Stimulated activated naive CD8-positive, alpha-beta T cell treated with anti-CD3 and anti-CD28 coated beads, Interleukin-15, Interleukin-2, amounts not matched to agents 100 ng/mL and 50 ng/mL, for 24 hours (primary cell): ENCODE measurements at regions not wholly inside any gene's neighbourhood (a gene's known extent, or its start where the extent isn't known, plus 50 kb on each side); places are given as distances from the start of the nearest gene placed in this dataset.
"Not testable (repeated sequence)": the region's sequence is repeated elsewhere in the genome, so short reads cannot be mapped to it uniquely, and the experiment has no call there.

Experiments
- H3K27ac Mint-ChIP-seq: one replicate; pipeline ENCODE4 v1.8.0; 2021; ENCODE audit warnings: mild to moderate bottlenecking, mixed read lengths
- H3K27me3 Mint-ChIP-seq: one replicate; pipeline ENCODE4 v1.8.0; 2021; ENCODE audit warnings: mixed read lengths
- H3K36me3 Mint-ChIP-seq: one replicate; pipeline ENCODE4 v1.8.0; 2021; ENCODE audit warnings: low read depth, mixed read lengths
- H3K4me1 Mint-ChIP-seq: one replicate; pipeline ENCODE4 v1.8.0; 2021; ENCODE audit warnings: low read depth, mixed read lengths
- H3K4me3 Mint-ChIP-seq: one replicate; pipeline ENCODE4 v1.8.0; 2021; ENCODE audit warnings: mild to moderate bottlenecking, mixed read lengths
- H3K9me3 Mint-ChIP-seq: one replicate; pipeline ENCODE4 v1.8.0; 2021; ENCODE audit warnings: mixed read lengths

GRCh38 chr16:14384745-14385144, 245.3 kb downstream of the PARN start:
- Mint-ChIP-seq H3K9me3 (no peaks in the 10 kb centered on the region), H3K4me1 (no peaks in the 10 kb centered on the region), H3K4me3 (no peak overlapping the region), H3K27ac (no peak overlapping the region), H3K36me3 (no peaks in the 10 kb centered on the region), H3K27me3 (no peaks in the 10 kb centered on the region)

GRCh38 chr16:14383844-14384243, 246.2 kb downstream of the PARN start:
- not testable (repeated sequence) for H3K27me3 Mint-ChIP-seq, H3K4me1 Mint-ChIP-seq, H3K36me3 Mint-ChIP-seq, H3K4me3 Mint-ChIP-seq, H3K9me3 Mint-ChIP-seq, H3K27ac Mint-ChIP-seq

GRCh38 chr16:14378689-14379467, 251.2 kb downstream of the PARN start:
- no peak overlapping the region for H3K27ac Mint-ChIP-seq
- H3K4me1 Mint-ChIP-seq, result no peaks in the 10 kb centered on the region
- H3K36me3 Mint-ChIP-seq, result no peaks in the 10 kb centered on the region
- H3K9me3 Mint-ChIP-seq, result no peaks in the 10 kb centered on the region
- no peaks in the 10 kb centered on the region for H3K27me3 Mint-ChIP-seq
- H3K4me3 Mint-ChIP-seq, result no peak overlapping the region

- Mint-ChIP-seq H3K36me3 (no peaks in the 10 kb centered on the region), H3K9me3 (no peaks in the 10 kb centered on the region), H3K4me1 (no peaks in the 10 kb centered on the region), H3K27ac (no peak overlapping the region), H3K27me3 (no peaks in the 10 kb centered on the region), H3K4me3 (no peak overlapping the region)
Observed at GRCh38 chr16:14378131-14378551, 251.9 kb downstream of the PARN start.

- Mint-ChIP-seq H3K9me3 (no peaks in the 10 kb centered on the region), H3K27me3 (no peaks in the 10 kb centered on the region), H3K4me3 (no peak overlapping the region), H3K27ac (no peak overlapping the region), H3K4me1 (no peaks in the 10 kb centered on the region), H3K36me3 (no peaks in the 10 kb centered on the region)
Observed at GRCh38 chr16:14377326-14377725, 252.7 kb downstream of the PARN start.

- no peaks in the 10 kb centered on the region for H3K27me3 Mint-ChIP-seq
- no peaks in the 10 kb centered on the region for H3K4me1 Mint-ChIP-seq
- no peaks in the 10 kb centered on the region for H3K36me3 Mint-ChIP-seq
- no peak overlapping the region for H3K27ac Mint-ChIP-seq
- H3K4me3 Mint-ChIP-seq, result no peak overlapping the region
- H3K9me3 Mint-ChIP-seq, result no peaks in the 10 kb centered on the region
Observed at GRCh38 chr16:14375132-14375491, 254.9 kb downstream of the PARN start.

- no peak overlapping the region for H3K4me3 Mint-ChIP-seq
- H3K27ac Mint-ChIP-seq, result no peak overlapping the region
- H3K9me3 Mint-ChIP-seq, result no peaks in the 10 kb centered on the region
- no peaks in the 10 kb centered on the region for H3K4me1 Mint-ChIP-seq
- no peaks in the 10 kb centered on the region for H3K36me3 Mint-ChIP-seq
- no peaks in the 10 kb centered on the region for H3K27me3 Mint-ChIP-seq
Observed at GRCh38 chr16:14374451-14375131, 255.5 kb downstream of the PARN start.

GRCh38 chr16:14373896-14374295, 256.2 kb downstream of the PARN start:
- no peaks in the 10 kb centered on the region for H3K4me1 Mint-ChIP-seq
- H3K27me3 Mint-ChIP-seq, result no peaks in the 10 kb centered on the region
- no peaks in the 10 kb centered on the region for H3K9me3 Mint-ChIP-seq
- no peak overlapping the region for H3K27ac Mint-ChIP-seq
- no peak overlapping the region for H3K4me3 Mint-ChIP-seq
- H3K36me3 Mint-ChIP-seq, result no peaks in the 10 kb centered on the region

- Mint-ChIP-seq H3K27me3 (no peaks in the 10 kb centered on the region), H3K9me3 (no peaks in the 10 kb centered on the region), H3K27ac (no peak overlapping the region), H3K36me3 (no peaks in the 10 kb centered on the region), H3K4me3 (no peak overlapping the region), H3K4me1 (no peaks in the 10 kb centered on the region)
Observed at GRCh38 chr16:14373406-14373805, 256.7 kb downstream of the PARN start.

- H3K9me3 Mint-ChIP-seq, result no peaks in the 10 kb centered on the region
- H3K4me3 Mint-ChIP-seq, result no peak overlapping the region
- no peak overlapping the region for H3K27ac Mint-ChIP-seq
- no peaks in the 10 kb centered on the region for H3K4me1 Mint-ChIP-seq
- H3K27me3 Mint-ChIP-seq, result no peaks in the 10 kb centered on the region
- H3K36me3 Mint-ChIP-seq, result no peaks in the 10 kb centered on the region
Observed at GRCh38 chr16:14372471-14372870, 257.6 kb downstream of the PARN start.

GRCh38 chr16:14371778-14372431, 258.2 kb downstream of the PARN start:
- Mint-ChIP-seq H3K4me1 (no peaks in the 10 kb centered on the region), H3K36me3 (no peaks in the 10 kb centered on the region), H3K4me3 (no peak overlapping the region), H3K9me3 (no peaks in the 10 kb centered on the region), H3K27ac (no peak overlapping the region), H3K27me3 (no peaks in the 10 kb centered on the region)

- no peaks in the 10 kb centered on the region for H3K36me3 Mint-ChIP-seq
- H3K4me1 Mint-ChIP-seq, result no peaks in the 10 kb centered on the region
- H3K27ac Mint-ChIP-seq, result no peak overlapping the region
- H3K9me3 Mint-ChIP-seq, result no peaks in the 10 kb centered on the region
- no peaks in the 10 kb centered on the region for H3K27me3 Mint-ChIP-seq
- H3K4me3 Mint-ChIP-seq, result no peak overlapping the region
Observed at GRCh38 chr16:14370736-14371234, 259.3 kb downstream of the PARN start.

- H3K36me3 Mint-ChIP-seq, result no peaks in the 10 kb centered on the region
- H3K27me3 Mint-ChIP-seq, result no peaks in the 10 kb centered on the region
- no peak overlapping the region for H3K27ac Mint-ChIP-seq
- no peaks in the 10 kb centered on the region for H3K9me3 Mint-ChIP-seq
- no peak overlapping the region for H3K4me3 Mint-ChIP-seq
- H3K4me1 Mint-ChIP-seq, result no peaks in the 10 kb centered on the region
Observed at GRCh38 chr16:14369734-14370598, 260.1 kb downstream of the PARN start.

GRCh38 chr16:14368399-14368798, 261.7 kb downstream of the PARN start:
- Mint-ChIP-seq H3K27ac (no peak overlapping the region), H3K36me3 (no peaks in the 10 kb centered on the region), H3K4me1 (no peaks in the 10 kb centered on the region), H3K9me3 (no peaks in the 10 kb centered on the region), H3K27me3 (no peaks in the 10 kb centered on the region), H3K4me3 (no peak overlapping the region)
